HUDEP-2 (cell line): ENCODE measurements at regions not wholly inside any gene's neighbourhood (a gene's known extent, or its start where the extent isn't known, plus 50 kb on each side); places are given as distances from the start of the nearest gene placed in this dataset.

Experiments
- DNase-seq, 76 experiments: peaks; one replicate each; lab custom pipeline; 2025; ENCODE audit not compliant: unreplicated experiment in 76 of 76; lab: John Stamatoyannopoulos, UW

GRCh38 chr6:148650941-148651505 lies 95.8 kb upstream of the UST start:
- DNase-seq = no peak

DNA sequence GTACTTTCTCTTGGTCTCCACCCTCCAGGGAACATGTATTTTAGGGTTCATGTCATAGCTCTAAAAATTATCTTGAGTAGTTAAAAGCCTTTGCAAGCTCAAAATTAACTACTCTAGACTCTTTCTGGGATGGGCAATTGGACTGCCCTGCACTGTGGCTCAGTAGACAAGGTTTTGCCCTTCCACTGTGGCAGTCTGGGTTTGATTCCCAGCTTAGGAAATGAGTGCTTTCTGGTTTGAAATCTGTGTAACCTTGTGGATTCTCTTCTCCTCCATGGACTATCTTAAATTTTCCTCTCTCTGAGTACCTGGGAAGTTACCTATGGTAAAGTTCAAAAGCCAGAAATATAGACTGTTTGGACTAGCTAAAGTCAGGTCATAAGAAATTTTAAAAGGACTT lies 94.6 kb upstream of the UST start:
- DNase-seq = no peak

- no peak for DNase-seq
These were observed 93.6 kb upstream of the UST start for GRCh38 chr6:148653138-148653776.

DNA sequence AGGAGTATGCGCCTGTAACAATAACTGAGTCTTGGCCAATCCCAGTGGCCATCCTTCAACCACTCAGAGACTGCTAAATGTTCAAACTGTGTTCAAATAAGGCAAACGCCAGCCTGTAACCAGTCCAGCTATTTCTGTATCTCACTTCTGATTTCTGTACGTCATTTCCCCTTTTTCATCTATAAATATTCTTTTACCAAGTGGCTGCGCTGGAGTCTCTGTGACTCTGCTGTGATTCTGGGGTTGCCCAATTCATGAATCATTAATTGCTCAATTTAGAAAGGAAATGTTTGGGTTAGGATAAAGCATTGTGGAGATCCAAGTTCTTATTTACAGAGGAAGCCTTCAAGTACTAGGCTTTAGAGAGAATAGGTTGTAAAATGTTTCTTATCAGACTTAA lies 89.8 kb upstream of the UST start:
- no peak for DNase-seq

DNA sequence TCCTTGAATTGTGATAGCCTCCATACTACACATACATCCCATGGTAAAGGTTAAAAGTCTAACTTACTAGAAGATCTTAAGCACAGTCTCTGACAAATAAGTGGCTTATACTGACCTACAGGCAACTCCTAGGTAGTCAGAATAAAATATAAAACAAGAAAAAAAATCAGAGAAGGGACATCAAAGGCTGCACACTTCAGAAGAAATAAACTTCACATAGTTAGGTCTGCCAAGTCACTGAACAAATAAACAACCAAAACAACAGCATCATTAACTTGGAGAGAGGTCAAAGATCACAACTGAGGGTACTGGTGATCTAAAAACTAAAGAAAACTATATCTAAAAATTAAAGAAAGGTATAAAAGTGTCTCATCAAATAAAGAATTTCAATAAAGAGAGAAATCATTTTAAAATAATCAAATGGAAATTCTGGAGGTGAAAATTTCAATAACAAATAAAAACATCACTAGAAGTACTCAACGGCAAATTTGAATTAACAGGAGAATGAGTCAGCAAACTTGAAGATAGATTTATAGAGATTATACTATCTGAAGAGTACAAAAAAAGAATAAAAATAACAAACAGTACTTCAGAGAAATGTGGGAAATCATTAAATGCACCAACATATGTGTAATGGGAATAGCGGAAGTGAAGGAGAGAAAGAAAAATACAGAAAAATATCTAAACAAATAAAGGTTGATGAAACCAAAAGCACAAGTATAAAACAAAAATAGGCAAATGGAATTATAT lies 88.0 kb upstream of the UST start:
- DNase-seq = no peak

GRCh38 chr6:148667395-148667794 lies 79.4 kb upstream of the UST start:
- DNase-seq = no peak

GRCh38 chr6:148671085-148671484 lies 75.7 kb upstream of the UST start:
- DNase-seq = no peak

- DNase-seq = no peak
These were observed 74.9 kb upstream of the UST start for GRCh38 chr6:148671952-148672351.

DNA sequence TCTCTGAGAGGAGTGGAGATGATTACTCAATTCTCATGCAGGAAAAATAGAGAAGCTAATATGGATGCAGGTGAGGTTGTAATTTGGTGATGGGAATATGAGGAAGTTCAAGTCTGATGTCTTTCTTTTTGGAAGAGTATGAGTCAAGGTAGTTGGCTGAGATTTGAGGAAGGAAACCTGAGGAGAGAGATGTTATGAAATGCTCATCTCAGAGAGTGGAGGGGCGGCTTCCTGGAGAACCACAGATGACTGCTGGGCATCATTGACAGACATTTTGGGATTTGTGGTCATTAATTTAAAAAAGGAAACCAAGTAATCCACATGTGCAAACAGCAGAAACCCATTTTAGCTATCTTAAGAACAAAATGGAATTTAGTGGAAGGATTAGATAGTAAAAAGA lies 72.5 kb upstream of the UST start:
- no peak for DNase-seq

DNA sequence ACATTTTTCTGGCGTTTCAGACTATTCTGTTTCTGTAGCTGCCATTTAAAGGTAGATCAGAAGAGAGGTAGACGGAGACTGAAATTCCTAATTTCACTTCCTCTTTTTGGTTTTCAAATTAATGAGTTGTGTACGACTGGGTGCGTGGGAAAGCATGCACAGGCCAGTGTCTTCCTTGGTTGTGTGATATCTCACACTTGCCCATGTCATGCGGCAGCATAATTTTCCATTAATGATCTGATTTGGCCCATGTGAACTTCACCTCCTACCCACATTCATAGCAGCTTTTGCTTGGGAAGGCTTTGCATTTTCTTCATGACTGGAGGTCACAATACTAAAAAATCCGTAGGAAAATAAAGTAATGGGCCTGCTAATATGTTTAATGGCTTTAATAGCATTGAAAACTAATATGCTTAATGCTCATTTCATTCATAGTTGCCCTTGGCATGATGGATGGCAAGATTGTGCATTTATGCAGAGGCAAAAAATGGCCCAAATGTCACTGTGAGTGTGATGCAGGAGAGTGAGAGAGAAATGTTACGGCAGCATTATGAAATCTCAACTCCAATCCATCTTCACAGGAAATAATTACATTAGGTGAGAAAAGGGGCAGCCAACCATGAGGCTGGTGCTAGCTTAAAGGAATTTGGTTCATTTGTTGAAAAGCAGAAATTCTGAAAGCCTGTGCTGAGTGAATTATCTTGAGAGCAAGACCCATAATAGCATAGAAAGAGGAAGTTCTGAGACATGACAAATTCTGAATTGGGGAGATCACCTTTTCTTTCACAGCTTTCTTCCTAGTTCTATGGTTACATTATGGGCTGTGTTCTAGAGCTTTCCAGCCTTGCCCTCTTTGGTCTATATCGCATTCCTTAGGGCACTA lies 69.0 kb upstream of the UST start:
- no peak for DNase-seq

- DNase-seq = no peak
These were observed 68.1 kb upstream of the UST start for GRCh38 chr6:148678682-148679081.

DNA sequence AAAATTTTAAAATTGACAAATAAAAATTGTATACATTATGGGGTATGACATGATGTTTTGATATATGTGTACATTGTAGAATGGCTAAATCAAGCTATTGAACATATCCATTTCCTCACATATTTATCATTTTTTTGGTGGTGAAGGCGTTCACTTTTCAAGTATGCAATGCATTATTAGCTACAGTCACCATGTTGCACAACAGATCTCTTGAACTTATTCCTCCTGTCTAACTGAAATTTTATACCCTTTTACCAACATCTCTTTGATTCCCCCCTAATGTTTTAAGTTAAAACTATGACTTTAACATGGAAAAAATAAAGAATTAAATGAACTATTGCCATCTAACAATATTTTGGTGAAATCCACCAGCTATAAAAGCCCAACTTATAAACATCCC lies 65.2 kb upstream of the UST start:
- DNase-seq = no peak

DNA sequence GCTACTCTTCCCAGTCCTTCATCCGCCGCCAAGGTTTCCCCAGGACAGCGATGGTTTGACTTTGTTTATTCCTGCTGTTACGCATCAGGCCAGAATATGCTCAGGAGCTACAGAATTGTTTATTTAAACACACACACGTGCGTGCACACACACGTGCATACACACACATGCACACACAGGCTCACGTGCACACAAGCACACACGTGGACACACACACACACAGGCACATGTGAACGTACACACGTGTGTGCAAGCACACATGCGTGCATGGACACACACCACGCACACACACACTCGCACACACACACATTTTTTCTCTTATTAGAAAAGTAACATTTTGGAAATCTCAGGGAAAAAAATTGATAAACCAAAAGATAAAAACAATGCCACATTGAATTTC lies 64.6 kb upstream of the UST start:
- no peak for DNase-seq

- DNase-seq = no peak
These were observed 63.8 kb upstream of the UST start for GRCh38 chr6:148682990-148683389.

DNA sequence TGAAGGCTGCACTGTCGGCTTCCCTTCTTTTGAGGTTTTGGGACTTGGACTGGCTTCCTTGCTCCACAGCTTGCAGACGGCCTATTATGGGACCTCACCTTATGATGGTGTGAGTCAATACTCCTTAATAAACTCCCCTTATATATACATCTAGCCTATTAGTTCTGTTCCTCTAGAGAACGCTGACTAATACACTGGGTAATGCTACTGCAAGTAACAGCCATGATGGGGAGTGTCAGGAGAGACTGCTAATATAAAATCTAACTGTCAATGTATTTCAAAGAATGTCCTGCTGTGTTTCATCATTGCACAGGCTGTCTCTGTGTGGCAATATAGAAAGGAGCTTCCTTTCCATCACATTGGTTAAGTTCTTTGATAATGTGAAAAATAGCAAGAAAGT lies 57.7 kb upstream of the UST start:
- DNase-seq = no peak

DNA sequence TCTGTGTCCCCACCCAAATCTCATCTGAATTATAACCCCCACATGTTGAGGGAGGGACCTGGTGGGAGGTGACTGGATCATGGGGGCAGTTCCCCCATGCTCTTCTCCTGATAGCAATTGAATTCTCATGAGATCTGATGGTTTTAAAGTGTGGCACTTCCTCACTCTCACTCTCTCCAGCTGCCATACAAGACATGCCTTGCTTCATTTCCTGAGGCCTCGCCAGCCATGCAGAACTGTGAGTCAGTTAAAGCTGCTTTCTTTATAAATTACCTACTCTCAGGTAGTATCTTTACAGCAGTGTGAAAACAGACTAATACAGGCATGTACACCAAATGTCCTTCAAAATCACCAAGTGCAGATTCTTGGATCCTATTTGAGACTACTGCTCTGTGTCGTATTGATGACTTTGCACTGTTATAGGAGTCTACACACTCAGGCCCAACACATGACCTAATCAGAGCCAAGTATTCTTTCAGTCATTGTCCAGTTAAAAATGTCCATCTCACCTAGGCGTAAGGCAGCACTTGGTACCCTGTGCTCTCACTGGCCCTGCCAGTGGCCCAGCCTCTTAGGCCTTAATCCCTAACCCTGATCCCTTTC lies 52.8 kb upstream of the UST start:
- no peak for DNase-seq
